NCI-H2196 (cell line): ENCODE measurements at regions not wholly inside any gene's neighbourhood (a gene's known extent, or its start where the extent isn't known, plus 50 kb on each side); places are given as distances from the start of the nearest gene placed in this dataset.

ENCODE experiments used
- DNase-seq: peaks from one replicate; lab custom pipeline; 2025; ENCODE audit not compliant: unreplicated experiment; lab: John Stamatoyannopoulos, UW

DNA sequence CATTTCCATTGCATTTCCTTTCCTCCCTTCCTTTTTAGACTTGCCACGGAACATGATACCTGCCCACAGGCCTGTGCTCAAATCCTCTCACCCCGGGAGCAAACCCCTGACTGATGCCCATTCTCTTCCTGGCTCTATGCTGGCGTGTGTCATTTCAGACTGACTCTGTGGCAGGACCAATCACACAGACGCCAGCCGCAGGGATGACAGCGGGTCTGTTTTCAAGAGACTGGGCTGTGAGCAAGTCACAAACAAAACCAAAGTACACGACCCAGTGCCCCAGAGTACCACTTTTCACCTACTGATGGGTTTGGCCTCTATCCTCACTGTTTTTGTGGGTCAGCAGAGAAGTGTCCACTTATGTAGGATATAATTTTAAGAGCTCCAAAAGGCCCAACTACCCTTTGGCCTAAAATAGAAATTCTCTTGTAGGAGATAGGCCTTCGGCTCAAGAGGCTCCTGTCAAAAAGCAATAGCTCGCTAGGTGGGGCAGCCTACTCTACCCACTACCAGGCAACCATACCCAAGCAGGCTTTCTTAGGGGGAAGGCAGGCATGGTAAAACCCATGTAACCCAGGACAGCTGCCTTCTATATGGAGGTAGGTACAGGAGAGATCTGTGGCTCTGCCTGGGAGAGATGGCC is 215.7 kb downstream of the CDC5L start:
- no peak for DNase-seq

DNA sequence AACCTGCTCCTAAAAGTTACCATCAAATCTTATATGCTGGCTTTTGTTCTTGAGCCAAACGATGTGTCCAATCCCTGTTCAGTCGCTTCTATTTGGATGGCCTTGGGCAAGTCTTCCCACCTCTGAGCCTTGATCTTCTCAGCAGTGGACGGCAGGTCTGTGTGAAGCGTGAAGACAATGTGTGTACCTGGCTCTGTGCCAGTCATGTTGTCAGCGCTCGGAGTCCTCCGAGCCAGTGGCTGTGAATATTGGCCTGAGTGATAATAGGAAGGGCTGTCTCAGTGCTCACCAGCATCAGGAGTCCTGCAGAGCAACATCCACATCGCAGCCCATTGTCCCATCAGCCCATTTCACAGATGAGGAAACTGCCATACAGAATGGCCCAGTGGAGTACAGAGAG is 219.0 kb downstream of the CDC5L start:
- DNase-seq, result no peak

DNA sequence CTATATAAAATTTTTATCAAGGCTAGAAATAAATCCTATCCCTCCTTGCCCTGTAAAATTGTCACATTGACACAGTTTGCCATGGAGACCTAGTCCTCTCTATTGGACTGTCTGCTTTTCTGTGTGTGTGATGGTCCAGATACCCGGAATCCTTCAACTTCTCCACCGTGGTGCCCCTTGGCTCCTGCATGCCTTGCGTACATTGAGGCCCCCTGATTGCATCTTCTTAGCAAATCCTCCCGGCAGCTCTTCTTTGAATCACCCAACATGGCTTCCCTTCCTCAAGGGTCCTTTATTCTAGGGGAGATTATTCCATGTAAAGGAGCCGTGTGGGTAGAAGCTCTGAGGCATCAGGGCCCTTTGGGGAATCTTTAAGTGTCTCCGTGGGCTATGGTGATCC is 219.5 kb downstream of the CDC5L start:
- DNase-seq, result no peak

DNA sequence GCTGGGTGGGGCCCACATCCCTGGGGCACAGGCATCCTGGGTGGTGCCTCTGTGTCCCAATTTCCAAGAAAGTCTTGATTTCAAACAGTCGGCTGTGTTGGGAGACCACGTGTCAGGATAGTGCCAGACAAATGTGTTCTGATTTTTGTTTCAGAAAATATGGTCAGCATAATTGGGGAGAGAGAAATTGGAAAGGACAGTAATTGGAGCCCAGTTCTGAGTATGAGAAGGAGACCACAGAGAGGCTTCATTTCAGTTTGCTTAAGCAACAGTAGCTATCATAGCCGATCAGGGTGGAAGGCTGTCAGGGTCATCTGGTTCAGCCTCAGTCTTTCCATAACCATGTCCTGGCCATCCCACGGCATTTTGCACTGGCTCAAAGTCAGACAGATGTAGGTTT is 220.7 kb downstream of the CDC5L start:
- DNase-seq, result no peak

DNA sequence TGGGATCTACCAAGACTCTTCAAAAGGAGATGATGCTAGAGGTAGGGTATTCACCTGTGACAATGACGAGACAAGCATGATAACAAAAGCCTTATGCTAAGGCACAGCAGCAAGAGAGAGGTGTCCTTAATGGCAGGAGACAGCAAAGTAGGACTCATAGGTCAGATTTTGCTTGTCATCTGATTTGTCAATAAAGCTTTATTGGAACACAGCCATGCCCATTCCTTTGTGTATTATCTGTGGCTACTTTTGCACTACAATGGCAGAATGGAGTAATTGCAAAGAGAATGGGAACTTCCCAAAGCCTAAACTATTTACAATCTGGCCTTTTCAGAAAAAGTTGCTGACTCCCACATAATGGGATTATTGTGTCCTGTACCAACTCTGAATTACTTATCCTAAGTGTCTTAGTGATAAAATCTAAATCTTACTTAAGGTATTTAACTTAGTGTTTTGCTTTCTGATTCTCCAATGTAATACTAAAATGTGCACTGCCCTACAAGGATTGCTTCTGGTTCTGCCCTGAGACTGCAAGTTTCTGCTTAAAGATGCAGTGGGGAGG is 221.6 kb downstream of the CDC5L start:
- DNase-seq, result no peak

DNA sequence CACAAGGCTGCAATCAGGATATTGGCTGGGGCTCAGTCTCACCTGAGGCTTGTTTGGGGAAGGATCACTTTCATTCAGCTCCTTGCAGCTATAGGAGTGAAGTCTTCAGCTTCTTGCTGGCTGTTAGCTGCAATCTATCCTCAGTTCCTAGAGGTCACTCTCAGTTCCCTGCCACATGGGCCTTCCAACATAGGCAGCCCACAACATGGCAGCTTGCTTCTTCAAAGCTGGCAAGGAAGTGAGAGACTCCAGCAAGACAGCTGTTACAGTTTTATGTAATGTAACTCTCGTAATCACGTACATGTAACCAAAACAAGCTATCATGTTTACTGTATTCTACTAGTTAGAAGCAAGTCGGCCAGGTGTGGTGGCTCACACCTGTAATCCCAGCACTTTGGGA is 226.9 kb downstream of the CDC5L start:
- DNase-seq, result no peak

DNA sequence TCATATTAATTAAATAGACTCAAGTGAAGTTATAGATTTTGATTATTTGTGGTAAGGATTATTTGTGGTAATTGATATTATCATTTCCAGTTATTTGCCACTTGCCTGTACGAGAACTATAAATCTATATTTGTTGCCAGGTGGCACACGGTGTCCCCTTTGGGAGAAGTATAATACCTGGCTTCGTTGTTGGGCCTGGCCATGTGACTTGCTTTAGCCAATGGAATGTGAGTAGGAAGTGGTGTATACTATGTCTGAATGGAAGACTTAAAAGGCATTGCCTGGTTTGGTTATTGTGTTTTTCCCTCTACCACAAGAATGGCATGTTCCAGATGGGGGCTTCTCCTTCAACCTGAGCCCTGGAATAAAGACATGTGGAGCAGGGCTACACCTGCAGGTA is 228.1 kb downstream of the CDC5L start:
- no peak for DNase-seq

DNA sequence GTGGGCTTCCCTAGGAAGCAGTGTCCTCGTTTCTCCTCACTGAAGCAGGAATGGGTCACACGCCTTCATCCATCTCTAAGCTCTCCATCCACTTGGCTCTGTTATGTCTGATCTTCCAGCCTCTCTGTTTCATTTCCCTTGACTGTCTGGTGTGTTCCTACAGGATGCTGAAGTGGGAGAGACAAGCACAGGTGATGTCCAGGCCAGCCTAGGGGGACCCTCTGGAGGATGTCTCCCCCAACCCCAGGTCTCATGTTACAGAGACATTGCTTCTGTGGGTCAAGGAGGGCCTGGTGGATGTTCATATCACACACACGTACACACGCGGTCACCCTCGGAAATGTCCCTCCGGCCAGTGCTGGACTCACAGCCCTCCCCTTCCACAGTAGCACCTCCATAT is 229.9 kb downstream of the CDC5L start:
- DNase-seq, result no peak

DNA sequence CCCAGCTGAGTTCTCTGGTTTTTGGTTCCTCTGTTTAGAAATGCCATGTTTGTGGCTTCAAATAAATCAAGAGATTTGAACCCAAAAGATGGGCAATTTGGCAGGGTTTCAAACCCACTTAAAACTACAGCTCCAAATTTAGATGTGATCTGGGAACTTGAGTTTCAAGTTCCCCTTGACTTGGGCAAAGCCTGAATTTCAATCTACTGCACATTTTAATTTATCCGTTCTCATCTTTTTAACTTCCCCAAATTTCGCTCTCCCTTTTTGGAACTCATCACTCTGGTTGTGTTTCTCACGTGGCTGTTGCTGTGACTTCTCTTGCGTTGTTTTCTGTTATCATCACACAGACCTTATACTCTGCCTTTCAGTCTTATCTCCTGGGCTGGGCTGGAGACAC is 230.9 kb downstream of the CDC5L start:
- no peak for DNase-seq

DNA sequence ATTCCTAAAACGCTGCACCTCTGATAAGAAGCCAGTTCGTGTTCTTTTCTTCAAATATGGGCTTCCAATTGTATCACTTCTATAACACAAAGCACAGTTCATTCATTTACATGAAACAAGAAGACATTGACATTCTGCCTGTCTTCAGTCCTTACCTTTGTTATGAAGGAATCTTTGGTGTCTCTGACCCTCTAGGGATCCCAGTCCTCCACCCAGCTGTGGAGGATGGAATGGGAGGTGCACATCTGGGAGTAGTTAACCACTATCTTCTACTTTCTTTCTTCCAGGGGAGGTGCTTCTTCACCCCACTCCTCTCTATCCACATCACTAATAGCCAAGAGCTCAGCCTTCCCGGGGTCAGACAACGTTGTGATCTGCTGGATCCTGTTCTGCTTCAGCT is 233.4 kb downstream of the CDC5L start:
- DNase-seq, result no peak

DNA sequence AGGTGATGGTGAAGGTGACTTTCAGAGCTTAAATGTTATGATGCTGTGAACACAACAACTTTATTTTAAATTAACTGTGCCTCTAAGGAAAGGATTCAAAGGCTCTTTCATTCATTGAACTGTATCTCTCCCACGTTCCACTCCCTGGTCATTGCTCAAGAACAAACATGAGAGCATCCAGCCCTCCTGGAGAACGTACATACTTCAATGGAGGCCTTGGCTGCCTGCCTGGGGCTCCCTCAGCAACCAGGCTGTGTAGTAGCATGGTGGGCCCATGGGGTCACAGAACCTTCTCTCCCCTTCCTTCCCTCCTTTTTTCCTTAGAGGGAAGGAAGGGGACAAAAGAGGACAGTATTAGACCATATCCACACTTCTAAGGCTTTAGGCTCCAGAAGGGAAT is 234.3 kb downstream of the CDC5L start:
- no peak for DNase-seq

DNA sequence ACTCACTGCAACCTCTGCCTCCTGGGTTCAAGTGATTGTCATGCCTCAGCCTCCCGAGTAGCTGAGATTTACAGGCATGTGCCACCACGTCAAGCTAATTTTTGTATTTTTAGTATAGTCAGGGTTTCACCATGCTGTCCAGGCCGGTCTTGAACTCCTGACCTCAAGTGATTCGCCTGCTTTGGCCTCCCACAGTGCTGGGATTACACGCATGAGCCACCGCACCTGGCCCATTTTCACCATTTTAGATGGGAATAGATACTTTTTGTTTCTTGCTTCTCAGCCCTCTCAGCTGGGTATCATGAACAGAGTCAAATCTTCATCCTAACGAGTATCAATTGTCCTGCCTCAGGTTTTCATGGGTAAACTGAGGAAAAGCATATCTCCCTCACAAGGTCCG is 235.0 kb downstream of the CDC5L start:
- DNase-seq, result no peak

DNA sequence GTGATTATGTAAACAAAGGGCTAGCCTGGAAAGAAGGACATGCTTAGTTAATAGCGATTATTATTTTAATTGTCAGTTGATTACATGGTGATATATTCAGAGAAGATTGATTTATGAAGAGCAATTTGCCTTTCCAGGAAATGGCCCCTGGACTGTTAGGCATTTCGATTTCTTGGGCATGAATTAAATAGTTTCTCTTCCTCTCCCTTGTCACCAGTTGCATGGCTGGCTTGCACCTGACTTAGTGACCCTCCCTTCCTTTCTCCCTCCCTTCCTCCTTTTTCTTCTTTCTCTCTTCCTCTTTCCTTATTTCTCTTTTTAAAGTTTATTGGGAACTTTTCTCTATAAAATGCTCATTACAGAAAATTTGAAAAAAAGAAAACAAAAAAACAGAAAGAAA is 235.4 kb downstream of the CDC5L start:
- no peak for DNase-seq

DNA sequence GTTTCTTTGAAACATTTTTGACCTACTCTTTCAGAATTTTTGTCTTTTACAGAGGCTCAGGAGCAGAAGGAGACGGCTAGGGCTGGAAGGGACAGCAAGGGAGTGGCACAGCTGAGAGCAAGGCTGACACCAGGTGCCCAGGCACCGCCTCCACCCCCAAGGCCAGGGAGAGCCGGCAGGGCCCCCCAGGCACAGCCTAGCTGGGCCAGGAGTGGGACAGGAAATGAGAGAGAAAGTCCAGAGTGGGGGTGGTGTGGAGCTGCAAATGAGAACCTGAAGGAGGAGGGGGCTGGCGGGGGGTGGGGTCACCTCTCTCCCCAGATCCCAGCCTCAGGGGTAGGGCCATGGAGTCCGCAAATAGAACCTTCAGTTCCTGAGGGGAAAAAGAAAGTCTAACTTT is 236.7 kb downstream of the CDC5L start:
- no peak for DNase-seq

DNA sequence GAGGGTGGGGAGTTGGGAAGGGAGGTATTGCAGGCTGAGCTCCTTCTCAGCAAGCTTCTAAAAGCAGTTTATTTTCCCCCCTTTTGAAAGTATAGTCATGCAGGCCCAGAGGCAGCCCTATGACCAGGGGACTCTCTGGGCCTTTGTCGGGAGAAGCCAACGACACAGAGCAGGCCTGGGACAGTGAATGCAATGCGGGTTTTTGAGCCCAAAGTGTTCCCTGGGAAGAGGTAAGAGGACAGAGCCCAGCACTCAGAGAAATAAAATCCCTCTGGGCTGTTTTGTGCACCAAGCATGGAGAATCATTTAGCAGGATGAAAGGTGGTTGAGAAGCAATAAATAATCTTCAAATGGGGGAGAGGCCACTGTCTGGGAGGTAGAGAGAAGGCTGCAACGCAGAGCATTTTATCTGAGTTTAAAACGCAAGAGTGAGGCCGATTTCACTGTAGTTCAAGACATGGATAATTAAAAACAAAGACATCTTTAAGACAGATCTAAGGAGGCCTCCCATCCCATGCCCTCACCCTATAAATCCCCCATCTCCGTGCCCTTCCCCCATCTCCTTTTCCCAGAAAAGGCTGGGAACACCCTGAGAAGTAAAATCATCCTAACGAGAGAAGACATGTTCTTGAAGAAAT is 237.5 kb downstream of the CDC5L start:
- DNase-seq, result no peak

DNA sequence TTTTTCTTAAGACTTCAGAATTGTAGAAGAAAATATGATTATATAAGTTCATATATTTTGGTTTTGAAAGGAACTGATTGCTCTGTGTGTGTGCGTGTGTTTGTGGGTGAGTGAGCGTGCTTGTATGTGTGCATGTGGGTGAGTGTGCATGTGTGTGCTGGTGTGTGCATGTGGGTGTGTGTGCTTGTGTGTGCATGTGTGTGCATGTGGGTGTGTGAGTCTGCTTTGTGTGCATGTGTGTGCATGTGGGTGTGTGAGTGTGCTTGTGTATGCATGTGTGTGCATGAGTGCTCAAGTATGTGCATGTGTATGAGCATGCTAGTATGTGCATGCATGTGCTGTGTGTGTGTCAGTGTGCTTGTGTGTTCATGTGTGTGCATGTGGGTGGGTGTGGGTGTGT is 238.5 kb downstream of the CDC5L start:
- DNase-seq, result no peak

DNA sequence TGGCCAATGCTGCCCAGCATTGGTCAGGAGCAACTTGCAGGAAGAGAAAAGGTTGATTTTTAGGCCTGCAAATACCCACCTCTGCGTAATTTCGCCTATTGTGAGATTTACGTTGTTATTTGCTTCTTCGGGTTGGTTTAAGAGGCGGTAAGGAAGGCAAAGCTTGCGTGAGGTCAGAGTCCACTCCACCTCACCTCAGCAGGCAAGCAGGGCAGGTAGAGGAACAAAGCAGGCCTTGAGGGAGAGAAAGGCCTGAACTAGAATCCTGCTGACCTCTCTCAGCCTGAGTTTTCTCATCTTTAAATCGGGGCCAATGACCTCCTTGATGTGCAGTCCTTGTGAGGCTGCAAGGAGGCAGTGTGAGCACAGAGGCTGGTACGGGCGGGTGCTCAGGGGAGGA is 239.1 kb downstream of the CDC5L start:
- no peak for DNase-seq

DNA sequence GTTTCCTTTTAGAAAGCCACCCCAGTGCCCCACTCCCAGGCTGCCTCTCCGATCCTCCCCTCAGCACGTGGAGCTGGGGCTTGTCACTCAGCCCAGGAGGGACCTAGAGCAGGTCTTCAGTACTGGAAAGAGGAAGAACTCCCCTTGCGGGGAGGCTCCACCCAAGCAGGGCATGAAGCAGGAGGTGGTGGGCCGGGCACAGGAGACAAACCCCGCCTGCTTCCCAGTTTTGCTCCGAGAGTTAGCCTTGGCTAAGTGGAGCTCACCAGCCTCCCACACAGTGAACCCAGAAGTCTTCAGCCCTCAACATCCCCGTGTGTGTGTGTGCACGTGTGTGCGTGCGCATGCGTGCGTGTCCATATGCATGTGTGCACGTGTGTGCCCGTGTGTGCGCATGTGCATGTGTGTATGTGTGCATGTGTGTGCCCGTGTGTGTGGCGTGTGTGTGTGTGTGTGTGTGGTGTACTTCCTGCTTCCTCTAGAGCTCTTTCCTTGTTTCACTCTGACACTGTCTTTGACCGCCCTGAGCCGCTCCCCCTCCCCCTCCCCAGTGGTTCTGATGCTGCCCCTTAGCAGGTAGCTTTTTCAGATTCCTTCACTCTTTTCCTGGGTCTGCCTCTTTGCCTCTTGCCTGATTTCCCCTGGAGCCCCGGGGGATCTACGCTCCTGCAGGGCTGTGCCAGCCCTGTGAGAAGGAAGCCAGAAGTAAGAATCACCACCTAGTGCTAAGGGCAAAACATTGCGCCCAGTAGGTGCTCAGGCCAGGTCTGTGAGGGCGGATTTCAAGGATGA is 239.8 kb downstream of the CDC5L start:
- no peak for DNase-seq

DNA sequence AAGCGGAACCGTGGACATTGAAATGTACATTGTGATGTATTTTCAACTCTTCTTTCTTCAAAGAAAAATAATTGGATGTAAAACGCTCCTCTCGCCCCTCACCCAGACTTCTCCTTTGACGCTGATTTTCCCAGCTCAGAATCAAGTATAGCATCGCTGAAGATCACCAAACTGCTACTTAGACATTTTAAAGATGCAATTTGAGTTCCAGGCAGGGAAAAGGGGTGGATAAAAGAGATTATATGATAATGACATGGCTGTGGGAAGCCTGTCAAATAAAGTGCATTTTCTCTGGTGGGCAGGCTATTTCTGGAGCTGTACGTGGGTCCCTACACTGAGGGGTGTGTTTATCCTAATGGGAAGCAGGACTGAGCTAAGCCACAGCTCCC is 240.4 kb downstream of the CDC5L start:
- DNase-seq, result no peak

DNA sequence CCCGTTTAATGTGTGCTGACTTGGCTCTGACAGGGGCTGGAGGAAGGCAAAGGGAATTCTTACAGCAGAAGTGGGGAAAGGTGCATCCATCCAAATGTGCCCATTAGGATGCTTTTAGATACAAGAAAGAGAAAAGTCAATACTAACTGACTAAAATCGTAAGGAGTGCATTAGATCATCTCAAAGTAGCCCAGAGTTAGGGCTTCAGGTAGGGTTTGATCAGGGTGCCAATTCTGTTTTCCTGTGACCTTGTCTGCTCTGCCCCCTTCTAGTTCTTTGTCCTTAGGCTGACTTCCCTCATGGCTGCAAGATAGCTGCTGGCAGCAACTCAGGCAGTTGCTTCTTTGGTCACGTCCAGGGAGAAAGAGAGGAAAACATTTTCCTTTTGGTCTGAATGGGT is 240.8 kb downstream of the CDC5L start:
- no peak for DNase-seq

DNA sequence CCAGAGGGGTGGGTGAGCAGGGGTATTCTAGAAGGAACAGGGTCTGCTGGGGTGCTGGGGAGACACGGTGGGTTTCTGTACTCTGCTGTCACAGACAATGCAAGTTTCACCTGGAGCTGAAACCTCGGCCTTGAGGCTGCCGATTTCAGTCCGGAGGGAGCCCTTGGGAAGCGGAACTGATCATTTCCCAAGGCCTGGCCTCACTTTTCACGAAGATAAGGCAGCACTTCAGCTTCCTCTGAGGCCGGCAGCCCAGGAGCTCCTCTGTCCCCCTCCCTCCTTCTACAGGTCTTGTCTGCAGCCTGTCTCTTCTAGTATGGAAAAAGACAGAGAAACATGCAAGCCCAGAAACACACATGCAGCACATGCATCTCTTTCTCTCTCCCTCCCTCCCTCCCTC is 242.1 kb downstream of the CDC5L start:
- DNase-seq, result no peak
